Thyroid gland (tissue), 4 donors: ENCODE measurements at regions not wholly inside any gene's neighbourhood (a gene's known extent, or its start where the extent isn't known, plus 50 kb on each side); places are given as distances from the start of the nearest gene placed in this dataset.

Source experiments
- POLR2A ChIP-seq, 2 donors: fragments of 450-650 bp; IDR thresholded peaks; one replicate each; pipeline ENCODE4 v1.6.1; 2017; ENCODE audit warnings: antibody characterized with exemption in 2 of 2, mild to moderate bottlenecking in 2 of 2, moderate library complexity in 1 of 2
- TF ChIP-seq, protein P1 (sequence below), 6 experiments: fragments of 200-600 bp in 3 of 6; fragments of 450-650 bp in 3 of 6; sonication (generic) in 3 of 6; IDR thresholded peaks; one replicate each; pipeline ENCODE4 v1.5.1; 2016 to 2019; ENCODE audit warnings: antibody characterized with exemption in 6 of 6, mild to moderate bottlenecking in 2 of 6, inconsistent platforms in 1 of 6, moderate library complexity in 1 of 6

- TF ChIP-seq, protein P1, sequence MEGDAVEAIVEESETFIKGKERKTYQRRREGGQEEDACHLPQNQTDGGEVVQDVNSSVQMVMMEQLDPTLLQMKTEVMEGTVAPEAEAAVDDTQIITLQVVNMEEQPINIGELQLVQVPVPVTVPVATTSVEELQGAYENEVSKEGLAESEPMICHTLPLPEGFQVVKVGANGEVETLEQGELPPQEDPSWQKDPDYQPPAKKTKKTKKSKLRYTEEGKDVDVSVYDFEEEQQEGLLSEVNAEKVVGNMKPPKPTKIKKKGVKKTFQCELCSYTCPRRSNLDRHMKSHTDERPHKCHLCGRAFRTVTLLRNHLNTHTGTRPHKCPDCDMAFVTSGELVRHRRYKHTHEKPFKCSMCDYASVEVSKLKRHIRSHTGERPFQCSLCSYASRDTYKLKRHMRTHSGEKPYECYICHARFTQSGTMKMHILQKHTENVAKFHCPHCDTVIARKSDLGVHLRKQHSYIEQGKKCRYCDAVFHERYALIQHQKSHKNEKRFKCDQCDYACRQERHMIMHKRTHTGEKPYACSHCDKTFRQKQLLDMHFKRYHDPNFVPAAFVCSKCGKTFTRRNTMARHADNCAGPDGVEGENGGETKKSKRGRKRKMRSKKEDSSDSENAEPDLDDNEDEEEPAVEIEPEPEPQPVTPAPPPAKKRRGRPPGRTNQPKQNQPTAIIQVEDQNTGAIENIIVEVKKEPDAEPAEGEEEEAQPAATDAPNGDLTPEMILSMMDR (IDR thresholded peaks at IDR 0.05) = no peak
- TF ChIP-seq POLR2A (IDR thresholded peaks at IDR 0.05) = no peak
These were observed 245.4 kb downstream of the RAD51AP2 start for GRCh38 chr2:17272652-17273525.
